ENCODE measurements at regions not wholly inside any gene's neighbourhood (a gene's known extent, or its start where the extent isn't known, plus 50 kb on each side); places are given as distances from the start of the nearest gene placed in this dataset.

DNA sequence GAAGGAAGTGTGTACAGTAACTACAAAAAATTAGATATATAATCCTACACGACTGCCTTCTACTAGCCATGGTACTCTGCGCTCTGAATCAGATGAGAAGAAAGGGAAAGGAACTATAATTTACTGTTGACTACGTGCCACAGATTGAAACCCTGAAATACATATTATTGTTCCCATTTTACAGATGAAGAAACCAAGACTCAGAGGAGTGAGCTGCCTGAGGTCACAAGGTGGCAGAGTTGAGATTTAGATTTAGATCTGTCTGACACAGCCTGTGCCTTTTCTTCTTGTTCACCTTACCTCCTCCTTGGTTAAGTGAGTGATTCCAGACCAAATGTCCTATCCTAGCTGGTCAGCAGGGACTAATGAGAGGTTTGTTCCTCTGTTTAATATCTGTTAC lies 61.6 kb upstream of the OR4E1 start:
- no peak for DNase-seq (ENCODE audit: low read depth)

GRCh38 chr14:21734457-21735074 lies 60.9 kb upstream of the OR4E1 start:
- DNase-seq (ENCODE audit: low read depth): peak; percentile 24

- no peak for DNase-seq (ENCODE audit: low read depth)
Observed at GRCh38 chr14:21729703-21730233, 56.1 kb upstream of the OR4E1 start.

DNA sequence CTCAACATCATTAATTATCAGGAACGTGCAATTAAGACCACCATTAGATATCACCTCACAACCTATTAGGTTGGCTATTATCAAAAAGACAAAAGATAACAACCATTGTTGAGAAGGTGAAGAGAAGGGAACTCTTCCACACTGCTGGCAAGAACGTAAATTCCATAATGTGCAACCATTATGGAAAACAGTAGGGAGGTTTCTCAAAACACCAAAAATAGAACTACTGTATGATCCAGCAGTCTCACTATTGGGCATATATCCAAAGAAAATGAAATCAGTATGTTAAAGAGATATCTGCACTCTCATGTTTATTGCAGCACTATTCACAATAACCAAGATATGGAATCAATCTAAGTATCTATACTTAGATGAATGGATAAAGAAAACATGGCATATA lies 51.6 kb upstream of the OR4E1 start:
- DNase-seq (ENCODE audit: low read depth): no peak

DNA sequence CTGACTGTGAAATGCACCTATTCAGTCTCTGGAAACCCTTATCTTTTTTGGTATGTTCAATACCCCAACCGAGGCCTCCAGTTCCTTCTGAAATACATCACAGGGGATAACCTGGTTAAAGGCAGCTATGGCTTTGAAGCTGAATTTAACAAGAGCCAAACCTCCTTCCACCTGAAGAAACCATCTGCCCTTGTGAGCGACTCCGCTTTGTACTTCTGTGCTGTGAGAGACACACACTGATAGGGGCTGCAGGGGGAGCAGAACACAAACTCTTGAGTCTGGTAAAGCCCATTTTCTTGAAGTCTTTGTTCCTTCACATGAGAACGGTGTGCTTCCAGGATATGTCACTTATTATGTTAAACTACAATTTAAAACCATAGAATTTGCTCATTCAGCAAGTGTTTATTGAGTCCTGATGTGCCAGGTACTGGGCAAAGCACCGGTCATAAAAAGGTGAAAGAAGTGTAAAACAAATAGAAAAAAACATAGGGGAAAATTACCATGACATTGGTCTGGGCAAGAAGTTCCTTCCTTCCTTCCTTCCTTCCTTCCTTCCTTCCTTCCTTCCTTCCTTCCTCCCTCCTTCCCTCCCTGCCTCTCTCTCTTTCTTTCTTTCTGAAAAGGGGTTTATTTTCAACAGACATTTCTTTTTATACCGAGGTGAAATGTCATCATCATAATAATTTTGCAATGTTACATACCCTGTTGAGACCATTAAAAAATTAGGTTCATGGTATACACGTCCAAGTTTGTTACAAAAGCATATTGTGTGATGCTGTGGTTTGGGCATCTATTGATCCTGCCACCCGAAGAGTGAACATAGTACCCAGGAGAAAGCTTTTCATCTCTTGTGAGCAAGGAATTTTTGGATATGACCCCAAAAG lies 50.7 kb upstream of the OR4E1 start:
- no peak for DNase-seq (ENCODE audit: low read depth)

GRCh38 chr14:21723431-21724045 lies 49.9 kb upstream of the OR4E1 start:
- DNase-seq (ENCODE audit: low read depth): no peak

All from CMK (cell line).